ENCODE measurements at regions not wholly inside any gene's neighbourhood (a gene's known extent, or its start where the extent isn't known, plus 50 kb on each side); places are given as distances from the start of the nearest gene placed in this dataset.

GRCh38 chr14:35979531-35979930 lies 153.4 kb downstream of the BRMS1L start:
- H3K4me1 ChIP-seq (ENCODE audit: insufficient read depth): no peaks in the 10 kb centered on the region
- no peak overlapping the region for H3K27ac ChIP-seq
- no peaks in the 10 kb centered on the region for H3K9me3 ChIP-seq (ENCODE audit: low read depth)
- in situ Hi-C loops (cut with MboI): no loop called here
- no peak overlapping the region for H2AFZ ChIP-seq
- TF ChIP-seq EZH2 (IDR thresholded peaks at IDR 0.05; ENCODE audit: insufficient read depth, poor library complexity, severe bottlenecking): no peak
- TF ChIP-seq EZH2phosphoT487 (IDR thresholded peaks at IDR 0.05; ENCODE audit: insufficient read depth, low read depth): no peak
- no peak overlapping the region for H3K4me2 ChIP-seq (ENCODE audit: unreplicated experiment)
- 34 to 40% methylated on average over 6 of the region's 6 CpGs for WGBS, 2 experiments (ENCODE audit: low coverage in 1 of 2, low lambda C conversion rate in 2 of 2, missing lambda C conversion rate in 2 of 2)
- H3K9ac ChIP-seq: no peak overlapping the region
- no peaks in the 10 kb centered on the region for H3F3A ChIP-seq (ENCODE audit: insufficient read depth)
- H3K79me2 ChIP-seq (ENCODE audit: insufficient read depth): no peaks in the 10 kb centered on the region
- H3K9me2 ChIP-seq (ENCODE audit: insufficient read depth): no peaks in the 10 kb centered on the region
- no peak for DNase-seq
- no peaks in the 10 kb centered on the region for H3K27me3 ChIP-seq (replicated peaks; ENCODE audit: insufficient read depth)
- no peak overlapping the region for H3K4me3 ChIP-seq
- no peaks in the 10 kb centered on the region for H4K20me1 ChIP-seq (ENCODE audit: insufficient read depth)
- H3K36me3 ChIP-seq (ENCODE audit: low read depth): no peaks in the 10 kb centered on the region

GRCh38 chr14:35978561-35978960 lies 152.4 kb downstream of the BRMS1L start:
- Histone ChIP-seq H3K36me3 (ENCODE audit: low read depth) (no peaks in the 10 kb centered on the region), H3K27ac (no peak overlapping the region), H3K27me3 (replicated peaks; ENCODE audit: insufficient read depth) (no peaks in the 10 kb centered on the region), H3K4me3 (no peak overlapping the region), H3K79me2 (ENCODE audit: insufficient read depth) (no peaks in the 10 kb centered on the region), H3K9me3 (ENCODE audit: low read depth) (no peaks in the 10 kb centered on the region), H3K4me1 (ENCODE audit: insufficient read depth) (no peaks in the 10 kb centered on the region), H3F3A (ENCODE audit: insufficient read depth) (no peaks in the 10 kb centered on the region), H4K20me1 (ENCODE audit: insufficient read depth) (no peaks in the 10 kb centered on the region), H3K9me2 (ENCODE audit: insufficient read depth) (no peaks in the 10 kb centered on the region), H3K9ac (no peak overlapping the region), H3K4me2 (ENCODE audit: unreplicated experiment) (no peak overlapping the region), H2AFZ (no peak overlapping the region)
- TF ChIP-seq EZH2phosphoT487 (IDR thresholded peaks at IDR 0.05; ENCODE audit: insufficient read depth, low read depth): no peak
- no peak for TF ChIP-seq EZH2 (IDR thresholded peaks at IDR 0.05; ENCODE audit: insufficient read depth, poor library complexity, severe bottlenecking)
- no peak for DNase-seq
- 76 to 79% methylated on average over 5 to 6 of the region's 6 CpGs for WGBS, 2 experiments (ENCODE audit: low coverage in 1 of 2, low lambda C conversion rate in 2 of 2, missing lambda C conversion rate in 2 of 2)
- in situ Hi-C loops (cut with MboI): no loop called here

- no peaks in the 10 kb centered on the region for H3F3A ChIP-seq (ENCODE audit: insufficient read depth)
- H3K27me3 ChIP-seq (replicated peaks; ENCODE audit: insufficient read depth): no peaks in the 10 kb centered on the region
- no peak for DNase-seq
- H2AFZ ChIP-seq: no peak overlapping the region
- no peaks in the 10 kb centered on the region for H3K79me2 ChIP-seq (ENCODE audit: insufficient read depth)
- H3K27ac ChIP-seq: no peak overlapping the region
- in situ Hi-C loops (cut with MboI): no loop called here
- no peaks in the 10 kb centered on the region for H3K9me3 ChIP-seq (ENCODE audit: low read depth)
- no peaks in the 10 kb centered on the region for H3K4me1 ChIP-seq (ENCODE audit: insufficient read depth)
- no peak overlapping the region for H3K9ac ChIP-seq
- no peaks in the 10 kb centered on the region for H4K20me1 ChIP-seq (ENCODE audit: insufficient read depth)
- H3K36me3 ChIP-seq (ENCODE audit: low read depth): no peaks in the 10 kb centered on the region
- no peak overlapping the region for H3K4me2 ChIP-seq (ENCODE audit: unreplicated experiment)
- 51 to 55% methylated on average over 3 to 4 of the region's 4 CpGs for WGBS, 2 experiments (ENCODE audit: low coverage in 1 of 2, low lambda C conversion rate in 2 of 2, missing lambda C conversion rate in 2 of 2)
- no peaks in the 10 kb centered on the region for H3K9me2 ChIP-seq (ENCODE audit: insufficient read depth)
- H3K4me3 ChIP-seq: no peak overlapping the region
- TF ChIP-seq EZH2phosphoT487 (IDR thresholded peaks at IDR 0.05; ENCODE audit: insufficient read depth, low read depth) (no peak), EZH2 (IDR thresholded peaks at IDR 0.05; ENCODE audit: insufficient read depth, poor library complexity, severe bottlenecking) (no peak)
Measured at GRCh38 chr14:35975814-35976213, 149.7 kb downstream of the BRMS1L start.

- Histone ChIP-seq H3F3A (ENCODE audit: insufficient read depth) (no peaks in the 10 kb centered on the region), H3K4me3 (no peak overlapping the region), H3K79me2 (ENCODE audit: insufficient read depth) (no peaks in the 10 kb centered on the region), H3K9ac (no peak overlapping the region), H4K20me1 (ENCODE audit: insufficient read depth) (no peaks in the 10 kb centered on the region), H2AFZ (no peak overlapping the region), H3K27ac (no peak overlapping the region), H3K4me1 (ENCODE audit: insufficient read depth) (no peaks in the 10 kb centered on the region), H3K4me2 (ENCODE audit: unreplicated experiment) (no peak overlapping the region), H3K9me3 (ENCODE audit: low read depth) (no peaks in the 10 kb centered on the region), H3K36me3 (ENCODE audit: low read depth) (no peaks in the 10 kb centered on the region), H3K27me3 (replicated peaks; ENCODE audit: insufficient read depth) (no peaks in the 10 kb centered on the region), H3K9me2 (ENCODE audit: insufficient read depth) (no peaks in the 10 kb centered on the region)
- in situ Hi-C loops (cut with MboI): no loop called here
- TF ChIP-seq EZH2 (IDR thresholded peaks at IDR 0.05; ENCODE audit: insufficient read depth, poor library complexity, severe bottlenecking) (no peak), EZH2phosphoT487 (IDR thresholded peaks at IDR 0.05; ENCODE audit: insufficient read depth, low read depth) (no peak)
- DNase-seq: no peak
- 0 to 3% methylated on average over 1 of the region's 1 CpG for WGBS, 2 experiments (ENCODE audit: low coverage in 1 of 2, low lambda C conversion rate in 2 of 2, missing lambda C conversion rate in 2 of 2)
Measured at GRCh38 chr14:35973770-35974169, 147.6 kb downstream of the BRMS1L start.

All from GM23248 (cell line).